SKM-1 (cell line): ENCODE measurements at regions not wholly inside any gene's neighbourhood (a gene's known extent, or its start where the extent isn't known, plus 50 kb on each side); places are given as distances from the start of the nearest gene placed in this dataset.

ENCODE experiments used
- DNase-seq: peaks from one replicate; lab custom pipeline; 2025; ENCODE audit not compliant: unreplicated experiment; lab: John Stamatoyannopoulos, UW

- DNase-seq: no peak
Observed at GRCh38 chr6:11363881-11364576, 131.6 kb upstream of the NEDD9 start.

GRCh38 chr6:11362564-11362963 lies 130.1 kb upstream of the NEDD9 start:
- no peak for DNase-seq

DNA sequence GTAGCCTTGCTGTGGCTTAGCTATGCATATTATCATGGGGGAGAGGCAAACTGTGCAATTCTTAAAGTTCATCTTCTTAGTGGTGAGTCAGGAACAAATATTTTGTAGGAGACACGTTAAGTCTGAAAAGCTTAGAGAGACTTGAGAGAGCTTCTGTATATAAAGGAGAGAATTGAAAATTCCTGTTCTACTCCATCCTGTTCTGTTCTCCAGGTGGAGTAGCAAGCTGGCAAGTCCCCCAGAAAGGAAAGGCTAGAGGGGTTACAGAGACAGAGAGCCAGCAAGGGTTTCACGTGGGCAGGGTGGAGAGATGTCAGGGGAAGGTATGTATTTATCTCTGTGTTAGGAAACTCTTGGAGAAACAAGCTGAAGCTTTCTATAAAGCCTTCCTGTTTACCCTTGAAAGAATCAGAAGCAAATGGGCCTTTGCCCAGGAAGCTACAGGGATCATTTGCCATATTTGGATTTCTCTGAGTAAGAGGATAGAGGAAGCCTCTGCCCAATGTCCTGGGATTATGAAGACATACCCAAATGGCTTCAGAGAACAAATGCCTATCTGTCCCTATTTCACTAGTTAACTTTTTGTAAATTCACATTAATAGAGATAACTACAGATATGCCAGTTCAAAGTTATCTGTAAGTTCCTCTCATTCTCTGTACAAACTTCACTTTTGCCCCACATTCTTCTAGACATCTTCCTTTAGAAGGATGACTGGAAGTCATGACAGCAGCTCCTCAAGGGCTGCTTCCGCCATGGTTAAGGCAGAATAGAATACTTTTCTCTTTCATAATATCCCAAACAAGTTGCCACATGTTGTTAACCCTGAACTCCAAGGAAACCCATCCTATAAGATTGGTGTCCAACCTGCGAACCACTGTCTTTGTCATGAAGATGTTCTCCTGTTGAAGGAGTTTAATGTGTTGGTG lies 126.7 kb upstream of the NEDD9 start:
- DNase-seq: no peak

DNA sequence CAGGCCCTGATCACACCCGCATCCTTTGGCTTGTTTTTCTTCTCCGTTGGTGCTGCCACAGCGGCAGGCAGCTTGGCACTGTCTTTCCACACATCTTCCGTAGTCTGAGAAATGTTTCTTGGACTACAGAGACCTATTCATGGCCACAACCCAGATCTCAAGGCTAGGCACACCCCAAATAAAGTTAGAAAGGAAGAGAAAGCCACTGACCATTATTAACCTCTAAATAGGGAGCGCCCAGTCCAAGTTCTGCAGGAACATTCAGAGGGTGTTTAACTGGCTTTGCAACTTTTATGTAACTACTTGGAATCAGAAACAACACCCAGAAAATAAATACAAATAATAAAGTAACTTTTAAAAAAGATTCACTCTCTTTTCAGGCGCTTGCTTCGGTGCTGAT lies 124.8 kb upstream of the NEDD9 start:
- DNase-seq: no peak

GRCh38 chr6:11356404-11357155 lies 124.1 kb upstream of the NEDD9 start:
- DNase-seq: no peak

GRCh38 chr6:11353921-11354389 lies 121.5 kb upstream of the NEDD9 start:
- no peak for DNase-seq

DNA sequence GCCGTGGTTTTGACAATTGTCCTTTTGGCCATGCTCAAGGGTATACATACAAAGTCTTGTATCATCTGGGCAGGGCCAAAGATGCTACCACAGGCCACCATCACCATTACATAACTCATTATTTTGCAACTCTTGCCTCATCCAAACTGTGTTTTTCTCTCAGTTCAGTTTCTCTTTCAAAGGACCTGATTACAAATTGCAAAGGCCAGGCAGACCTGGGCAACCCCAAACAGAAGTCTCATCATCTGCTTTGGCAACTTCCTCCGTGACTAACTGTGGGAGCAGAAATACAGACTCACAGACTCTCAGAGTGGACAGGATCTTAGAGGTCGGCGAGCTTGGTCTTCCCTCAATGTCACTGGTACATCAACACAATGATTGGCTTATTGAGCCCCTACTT lies 117.8 kb upstream of the NEDD9 start:
- peak; percentile 91 for DNase-seq

DNA sequence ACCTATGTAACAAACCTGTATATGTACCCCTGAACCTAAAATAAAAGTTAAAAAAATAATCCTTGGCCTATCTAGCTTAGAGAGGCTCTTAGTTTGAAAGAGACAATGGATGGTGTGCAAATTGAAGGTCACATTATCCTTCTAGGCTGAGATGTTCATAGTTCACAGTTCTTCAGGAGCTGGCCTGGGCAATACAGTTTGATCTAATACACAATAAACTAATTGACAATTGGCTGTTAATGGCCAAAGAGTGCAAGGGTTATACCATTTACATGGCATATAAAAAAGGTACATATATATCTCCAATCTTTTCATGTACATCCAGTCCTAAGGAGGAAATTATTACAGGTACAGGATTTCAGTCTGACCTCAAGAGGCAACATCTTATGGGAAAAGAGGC lies 117.4 kb upstream of the NEDD9 start:
- no peak for DNase-seq

DNA sequence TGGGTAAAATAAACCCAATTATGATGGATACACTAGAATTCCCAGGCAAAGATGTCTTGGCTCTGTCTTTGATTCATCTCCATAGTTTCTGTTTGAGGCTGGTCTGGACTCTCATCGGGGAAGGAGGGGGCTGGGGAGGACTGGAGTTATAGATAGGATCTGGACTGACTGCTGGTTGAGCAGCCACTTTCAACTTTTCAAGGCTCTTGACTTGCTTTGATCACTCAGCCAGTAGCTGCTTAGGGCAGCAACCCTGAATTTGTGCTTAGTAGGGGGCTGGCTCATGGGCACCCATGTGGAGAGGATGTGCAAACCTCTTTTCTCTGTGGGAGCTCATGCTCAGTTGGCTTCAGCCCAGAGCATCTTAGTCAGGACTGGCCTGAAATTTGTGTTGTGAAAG lies 114.0 kb upstream of the NEDD9 start:
- no peak for DNase-seq

GRCh38 chr6:11345536-11345935 lies 113.1 kb upstream of the NEDD9 start:
- DNase-seq: no peak

- DNase-seq: no peak
Observed at GRCh38 chr6:11343963-11344723, 111.7 kb upstream of the NEDD9 start.

- DNase-seq: peak; percentile 3
Observed at GRCh38 chr6:11341867-11342266, 109.4 kb upstream of the NEDD9 start.

GRCh38 chr6:11341303-11341702 lies 108.8 kb upstream of the NEDD9 start:
- DNase-seq: no peak

DNA sequence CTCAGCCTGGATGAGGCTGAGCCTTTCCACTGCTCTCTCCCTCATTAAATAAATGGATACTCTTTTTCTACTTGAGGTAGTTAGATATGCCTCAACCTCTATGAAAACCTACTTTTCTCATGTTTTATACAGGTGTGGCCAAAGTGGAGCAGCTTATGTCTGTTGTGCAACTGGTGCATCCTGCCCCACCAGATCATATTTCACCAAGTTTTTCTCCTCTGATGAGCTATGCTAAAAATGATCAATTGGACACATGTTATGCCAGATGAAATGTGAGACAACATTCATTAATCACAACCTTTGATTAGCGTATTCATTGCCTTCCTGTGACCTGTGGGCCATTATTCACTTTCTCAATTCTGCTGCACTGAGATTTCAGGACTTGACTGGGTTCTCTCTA lies 106.9 kb upstream of the NEDD9 start:
- no peak for DNase-seq

GRCh38 chr6:11337306-11337705 lies 104.8 kb upstream of the NEDD9 start:
- DNase-seq: no peak

DNA sequence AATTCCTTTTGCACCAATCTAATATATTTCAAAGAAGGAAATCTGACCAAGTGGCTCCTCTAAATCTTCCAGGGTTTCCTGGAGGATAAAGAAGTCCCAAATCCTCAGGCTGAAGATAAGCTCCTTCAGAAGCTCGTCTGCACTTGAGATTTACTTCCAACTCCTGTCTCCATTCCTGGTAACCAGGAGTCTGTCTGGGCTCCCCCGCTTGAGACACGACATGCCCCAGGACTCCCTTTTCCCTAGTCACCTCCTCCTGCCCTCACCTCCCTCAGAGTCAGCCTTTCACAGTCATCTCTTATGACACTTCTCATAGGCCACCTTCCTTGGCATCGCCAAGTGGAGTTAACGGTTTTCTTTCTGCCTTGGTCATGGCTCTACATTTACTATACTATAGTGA lies 103.4 kb upstream of the NEDD9 start:
- DNase-seq: no peak

GRCh38 chr6:11333132-11333849 lies 100.8 kb upstream of the NEDD9 start:
- DNase-seq: no peak

DNA sequence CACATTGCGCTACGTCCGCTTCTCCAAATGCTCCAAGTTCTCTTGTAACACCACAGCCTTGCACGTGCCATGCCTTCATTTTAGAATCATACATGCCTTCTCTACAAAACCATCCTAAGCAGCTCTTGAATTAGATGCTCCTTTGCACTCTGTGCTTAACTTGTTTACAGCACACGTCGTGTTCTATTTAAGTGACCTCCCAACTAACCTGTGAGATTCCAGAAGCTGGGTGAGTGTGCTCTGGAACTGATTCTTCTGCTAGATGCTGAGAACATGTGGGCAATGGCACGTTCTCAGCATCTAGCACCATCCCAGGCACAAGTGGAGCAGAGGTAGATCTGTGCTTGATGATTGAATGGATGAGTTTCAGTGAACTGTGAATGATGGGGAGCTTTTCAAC lies 100.0 kb upstream of the NEDD9 start:
- no peak for DNase-seq

DNA sequence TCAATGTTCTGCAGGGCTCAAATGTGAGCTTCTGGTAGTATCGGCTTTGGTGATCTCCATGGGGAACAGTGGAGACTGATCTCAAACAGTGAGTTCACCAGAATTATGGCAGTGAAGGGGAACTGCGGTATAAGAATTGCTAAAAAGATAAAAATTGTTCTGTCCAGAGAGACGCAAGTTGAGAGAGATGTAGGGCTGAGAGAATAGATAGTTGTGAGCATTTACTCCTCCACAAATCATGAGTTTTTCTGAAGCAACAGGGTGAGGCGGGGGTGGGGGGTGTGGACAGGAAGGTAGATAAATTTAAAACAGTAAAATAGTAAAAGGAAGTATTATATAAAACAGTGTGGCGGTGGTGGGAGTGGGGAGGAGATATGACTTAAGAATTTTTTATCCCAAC lies 98.6 kb upstream of the NEDD9 start:
- DNase-seq: no peak

DNA sequence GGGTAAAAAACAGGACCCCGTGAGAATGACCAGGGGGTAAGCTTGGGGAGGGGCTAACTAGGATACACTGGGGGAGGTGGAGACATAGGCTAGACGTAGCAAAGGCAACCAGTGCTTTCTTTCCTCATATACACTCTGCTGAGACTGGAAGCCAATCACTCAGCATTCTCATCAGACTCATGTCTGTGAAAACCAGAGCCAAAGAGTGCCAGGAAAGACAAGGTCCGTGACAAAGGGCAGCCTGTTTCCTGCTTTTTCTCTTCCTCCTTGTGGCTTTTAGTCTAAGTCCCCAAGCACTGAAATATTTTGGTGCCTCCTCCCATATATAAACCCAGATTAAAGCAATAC lies 97.9 kb upstream of the NEDD9 start:
- peak; percentile 15 for DNase-seq
